T47D (cell line): ENCODE measurements at regions not wholly inside any gene's neighbourhood (a gene's known extent, or its start where the extent isn't known, plus 50 kb on each side); places are given as distances from the start of the nearest gene placed in this dataset.
A peak's percentile ranks its signal among the peaks of the same experiment; 100 is the strongest.
"Not testable (repeated sequence)": the region's sequence is repeated elsewhere in the genome, so short reads cannot be mapped to it uniquely, and the experiment has no call there.

ENCODE experiments used
- DNase-seq, 2 experiments: peaks; one replicate each; pipeline versions ENCODE4 v3.0.0 to v3.0.0-alpha.2; 2011 to 2012; ENCODE audit warnings: low read depth in 1 of 2, low spot score in 1 of 2
- JUND ChIP-seq: IDR thresholded peaks from 2 replicates; pipeline ENCODE4 v1.6.1; 2012; ENCODE audit warnings: low read depth
- in situ Hi-C: cut with HindIII; loops from 2 replicates; pipeline ENCODE4 v1.10.0; 2016; ENCODE audit warnings: low sequenced_read_pairs, low pct_unique_long_range_greater_than_20kb

- in situ Hi-C loops, result no loop called here
- peak in 1 of 2 experiments; percentile 82 for DNase-seq
- TF ChIP-seq JUND, result no peak
Measured at GRCh38 chr5:42109006-42109572, 184.0 kb downstream of the FBXO4 start.

DNA sequence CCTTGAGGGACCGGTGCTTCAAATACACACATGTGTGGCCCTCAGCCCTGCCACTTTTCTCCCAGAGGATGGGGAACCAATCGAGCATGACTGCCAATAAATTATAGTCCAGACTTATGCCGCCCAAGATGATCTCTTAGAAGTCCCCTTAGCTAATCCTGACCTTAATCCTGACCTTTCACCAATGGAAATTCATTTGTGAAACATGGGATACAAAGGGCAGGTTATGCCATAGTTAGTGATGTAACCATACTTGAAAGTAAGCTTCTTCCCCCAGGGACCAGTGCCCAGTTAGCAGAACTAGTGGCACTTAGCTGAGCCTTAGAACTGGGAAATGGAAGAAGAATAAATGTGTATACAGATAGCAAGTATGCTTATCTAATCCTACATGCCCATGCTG is 190.6 kb downstream of the FBXO4 start:
- DNase-seq, in situ Hi-C loops: not testable (repeated sequence)

DNA sequence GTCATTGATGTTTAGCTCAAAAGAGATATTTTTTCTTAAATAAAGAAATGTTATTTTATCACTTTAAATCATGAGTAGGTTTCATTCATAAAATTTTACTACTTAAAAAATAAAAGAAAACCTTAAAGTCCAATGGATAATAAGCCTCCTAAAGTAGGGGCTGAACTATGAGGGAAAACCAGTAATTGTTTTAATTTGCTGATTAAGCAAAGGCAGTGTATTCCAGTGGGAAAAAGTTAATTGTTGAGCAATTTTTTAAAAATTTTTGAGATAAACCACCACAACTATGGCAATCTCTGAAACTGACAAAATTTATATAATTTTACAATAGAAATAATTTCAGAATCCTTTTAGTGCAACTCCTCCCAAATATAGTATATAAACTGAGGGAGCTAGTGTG is 195.0 kb downstream of the FBXO4 start:
- TF ChIP-seq JUND, result no peak
- DNase-seq, result no peak
- in situ Hi-C loops, result no loop called here

DNA sequence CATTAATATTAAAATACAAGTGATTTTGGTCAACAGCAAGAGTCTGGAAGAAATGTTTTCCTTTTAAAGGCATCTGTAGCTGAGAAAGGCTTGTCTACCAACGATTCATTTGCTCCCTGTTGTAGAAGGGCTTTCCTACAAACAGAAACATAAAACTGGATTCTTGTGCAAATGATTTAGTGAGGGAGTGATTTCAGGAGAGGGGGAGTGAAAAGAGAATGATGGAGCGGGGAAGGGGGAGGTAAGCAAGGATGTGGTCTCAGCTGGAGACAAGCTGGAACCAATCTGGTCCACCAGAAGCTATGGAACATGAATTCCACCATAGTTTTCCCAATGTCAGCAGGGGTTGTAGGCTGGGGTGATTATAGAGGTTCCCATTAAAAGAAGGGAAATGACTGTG is 196.3 kb downstream of the FBXO4 start:
- in situ Hi-C loops, result no loop called here
- no peak for TF ChIP-seq JUND
- no peak for DNase-seq

DNA sequence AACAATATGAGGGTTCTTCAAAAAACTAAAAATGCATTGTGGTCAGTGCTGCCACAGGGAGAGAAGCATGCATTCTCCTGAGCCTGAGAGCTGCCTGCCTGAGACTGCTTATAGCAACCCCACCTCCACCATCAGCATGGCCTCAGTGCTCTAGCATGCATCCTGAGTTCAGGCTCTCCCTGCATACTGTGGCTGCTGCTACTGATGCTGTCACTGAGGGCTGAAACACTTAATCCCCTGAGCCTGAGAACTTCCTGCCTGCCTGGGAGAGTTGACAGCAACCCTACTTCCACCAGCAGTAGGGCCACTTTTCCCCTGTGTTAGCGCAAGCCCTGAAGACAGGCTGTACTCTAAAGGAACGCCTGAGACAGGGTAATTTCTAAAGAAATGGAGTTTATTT is 206.0 kb downstream of the FBXO4 start:
- no peak for TF ChIP-seq JUND
- in situ Hi-C loops, result no loop called here
- no peak for DNase-seq

DNA sequence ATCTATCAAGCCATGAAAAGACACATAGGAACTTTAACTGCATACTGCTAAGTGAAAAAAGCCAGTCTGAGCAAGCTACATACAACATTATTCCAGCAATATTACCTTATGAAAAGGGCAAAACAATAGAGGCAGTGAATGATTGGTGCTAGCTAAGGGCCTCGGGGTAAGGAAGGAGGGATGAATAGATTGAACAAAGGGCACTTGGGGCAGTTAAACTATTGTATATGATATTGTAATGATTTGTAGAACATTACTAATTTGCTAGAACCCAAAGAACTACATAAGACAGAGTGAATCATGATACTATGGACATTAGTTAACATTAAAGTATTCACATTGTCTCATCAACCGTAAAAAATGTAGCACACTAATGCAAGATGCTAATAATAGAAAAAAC is 218.3 kb downstream of the FBXO4 start:
- in situ Hi-C loops, result no loop called here

DNA sequence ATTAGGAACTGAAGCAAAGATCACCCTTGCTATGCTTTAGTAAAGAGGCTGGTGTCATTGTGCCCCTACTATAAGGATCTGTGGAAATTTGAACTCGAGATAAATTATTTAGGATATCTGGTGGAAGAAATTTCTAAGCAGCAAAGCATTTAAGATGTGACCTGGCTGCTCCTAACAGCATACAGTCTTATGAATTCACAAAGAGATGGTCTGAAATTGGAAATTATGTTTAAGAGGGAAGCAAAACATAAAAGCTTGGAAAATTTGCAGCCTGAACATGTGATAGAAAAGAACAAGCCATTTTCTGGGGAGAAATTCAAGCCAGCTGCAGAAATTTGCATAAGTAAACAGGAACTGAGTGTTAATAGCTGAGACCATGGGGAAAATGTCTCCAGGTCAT is 223.7 kb downstream of the FBXO4 start:
- no peak for DNase-seq
- TF ChIP-seq JUND, result no peak
- in situ Hi-C loops, result no loop called here

More for the DNA sequence above, 218.3 kb downstream of the FBXO4 start:
- no peak for TF ChIP-seq JUND
- no peak for DNase-seq

- TF ChIP-seq JUND, result no peak
- no peak for DNase-seq
- in situ Hi-C loops, result no loop called here
Measured at GRCh38 chr5:42157215-42157614, 232.1 kb downstream of the FBXO4 start.

- DNase-seq, result no peak
- in situ Hi-C loops, result no loop called here
- no peak for TF ChIP-seq JUND
Measured at GRCh38 chr5:42163083-42163482, 238.0 kb downstream of the FBXO4 start.

DNA sequence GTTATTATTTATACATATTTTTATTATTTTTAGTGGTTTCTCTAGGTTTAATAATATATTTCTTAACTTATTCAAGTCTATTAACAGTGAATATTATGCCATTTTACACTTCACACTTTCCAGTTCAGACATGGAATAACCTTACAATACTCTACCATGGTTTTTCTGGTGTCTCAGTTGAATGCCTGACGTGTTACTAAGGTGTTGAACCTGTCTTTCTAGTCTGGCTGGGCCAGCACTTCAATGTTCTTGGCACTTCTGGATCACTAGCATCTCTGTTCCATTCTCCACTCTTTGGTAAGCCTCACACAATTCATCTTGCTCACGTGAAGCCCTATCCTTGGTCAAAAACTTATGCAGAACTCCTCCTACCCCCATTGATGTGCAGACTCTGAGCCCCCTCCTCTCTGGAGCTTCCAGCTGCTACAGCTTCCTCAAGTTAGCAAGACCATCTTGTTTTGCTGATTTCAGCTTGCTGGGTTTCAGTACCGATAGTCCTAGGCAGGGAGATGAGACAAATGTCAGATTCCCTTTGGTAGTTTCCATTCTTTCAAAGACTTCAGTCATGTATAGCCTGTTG is 243.1 kb downstream of the FBXO4 start:
- peak in 1 of 2 experiments; percentile 77 for DNase-seq
- in situ Hi-C loops, result no loop called here
- no peak for TF ChIP-seq JUND

DNA sequence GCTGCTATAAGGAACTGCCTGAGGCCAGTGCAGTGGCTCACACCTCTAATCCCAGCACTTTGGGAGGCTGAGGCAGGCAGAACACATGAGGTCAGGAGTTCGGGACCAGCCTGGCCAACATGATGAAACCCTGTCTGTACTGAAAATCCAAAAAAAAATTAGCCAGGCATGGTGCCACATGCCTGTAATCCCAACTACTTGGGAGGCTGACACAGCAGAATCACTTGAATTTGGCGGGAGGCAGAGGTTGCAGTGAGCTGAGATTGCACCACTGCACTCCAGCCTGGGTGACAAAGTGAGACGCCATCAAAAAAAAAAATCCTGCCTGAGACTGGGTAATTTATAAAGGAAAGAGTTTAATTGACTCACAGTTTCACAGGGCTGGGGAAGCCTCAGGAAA is 247.1 kb upstream of the GHR start:
- in situ Hi-C loops, result not testable (repeated sequence)

DNA sequence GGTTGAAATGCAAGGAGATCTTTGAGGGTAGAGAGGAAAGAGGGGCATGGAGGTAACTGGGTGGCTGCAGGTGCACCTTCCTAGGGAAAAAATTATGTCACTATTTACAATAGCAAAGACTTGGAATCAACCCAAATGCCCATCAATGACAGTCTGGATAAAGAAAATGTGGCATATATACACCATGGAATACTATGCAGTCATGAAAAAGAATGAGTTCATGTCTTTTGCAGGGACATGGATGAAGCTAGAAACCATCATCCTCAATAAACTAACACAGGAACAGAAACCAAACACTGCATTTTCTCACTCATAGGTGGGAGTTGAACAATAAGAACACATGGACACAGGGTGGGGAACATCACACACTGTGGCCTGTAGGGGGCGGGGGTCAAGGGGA is 243.4 kb upstream of the GHR start:
- in situ Hi-C loops, DNase-seq: not testable (repeated sequence)

More for the DNA sequence above, 247.1 kb upstream of the GHR start:
- not testable (repeated sequence) for DNase-seq

GRCh38 chr5:42216904-42217303 is 206.3 kb upstream of the GHR start:
- DNase-seq, result no peak
- no peak for TF ChIP-seq JUND
- in situ Hi-C loops, result no loop called here

GRCh38 chr5:42217791-42218190 is 205.4 kb upstream of the GHR start:
- in situ Hi-C loops, result no loop called here
- TF ChIP-seq JUND, result no peak
- no peak for DNase-seq
